ENCODE measurements at regions not wholly inside any gene's neighbourhood (a gene's known extent, or its start where the extent isn't known, plus 50 kb on each side); places are given as distances from the start of the nearest gene placed in this dataset.

DNA sequence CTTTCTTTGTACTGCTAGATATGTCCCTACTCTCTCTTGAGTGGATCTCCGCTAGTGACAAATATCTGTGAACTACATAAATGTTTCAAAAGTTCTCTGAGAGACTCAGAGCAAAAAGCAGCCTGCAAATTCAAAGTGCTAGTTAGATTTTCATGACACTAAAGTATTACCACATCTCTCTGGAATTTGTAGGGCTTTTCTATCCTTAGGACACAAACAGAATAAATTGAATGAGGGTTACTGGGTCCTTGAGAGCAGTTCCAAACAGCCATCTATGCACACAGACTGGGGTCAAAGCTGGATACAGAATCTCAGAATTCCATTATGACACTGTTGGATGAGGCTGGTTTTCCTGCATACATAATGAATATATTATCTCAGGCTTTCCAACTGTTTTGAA is 953.2 kb downstream of the DIAPH3 start:
- Mint-ChIP-seq H3K27me3 (no peaks in the 10 kb centered on the region), H3K4me1 (ENCODE audit: low read depth) (no peaks in the 10 kb centered on the region), H3K36me3 (no peaks in the 10 kb centered on the region), H3K4me3 (no peak overlapping the region), H3K9me3 (no peaks in the 10 kb centered on the region), H3K27ac (no peak overlapping the region)
- CTCF ChIA-PET = no interaction called here
- no peak for DNase-seq
- intact Hi-C loops (cut with micrococcal nuclease) = no loop called here
- POLR2A ChIA-PET = no interaction called here

DNA sequence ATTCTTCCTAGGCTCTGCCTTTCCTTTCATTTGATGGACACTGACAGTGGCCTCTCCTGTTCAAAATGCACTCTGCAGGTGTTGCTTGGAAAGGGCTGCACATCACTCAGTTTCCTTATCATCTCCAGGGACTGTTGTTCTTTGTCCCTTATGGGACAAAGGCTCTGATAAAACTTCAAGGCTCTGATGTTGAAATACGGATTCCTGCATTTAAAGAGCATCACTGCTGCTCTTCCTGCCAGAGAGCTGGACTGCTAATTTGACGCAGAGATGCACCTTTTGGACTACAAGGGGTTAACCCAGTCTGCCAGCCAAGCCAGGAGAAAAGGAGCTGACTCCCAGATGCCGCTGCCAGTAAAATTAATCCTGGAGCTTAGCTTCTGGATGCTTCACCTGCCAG is 952.1 kb downstream of the DIAPH3 start:
- no peak for DNase-seq
- Mint-ChIP-seq H3K27me3 (no peaks in the 10 kb centered on the region), H3K36me3 (no peaks in the 10 kb centered on the region), H3K27ac (no peak overlapping the region), H3K4me3 (no peak overlapping the region), H3K4me1 (ENCODE audit: low read depth) (no peaks in the 10 kb centered on the region), H3K9me3 (no peaks in the 10 kb centered on the region)
- CTCF ChIA-PET = no interaction called here
- POLR2A ChIA-PET = no interaction called here
- intact Hi-C loops (cut with micrococcal nuclease) = no loop called here

DNA sequence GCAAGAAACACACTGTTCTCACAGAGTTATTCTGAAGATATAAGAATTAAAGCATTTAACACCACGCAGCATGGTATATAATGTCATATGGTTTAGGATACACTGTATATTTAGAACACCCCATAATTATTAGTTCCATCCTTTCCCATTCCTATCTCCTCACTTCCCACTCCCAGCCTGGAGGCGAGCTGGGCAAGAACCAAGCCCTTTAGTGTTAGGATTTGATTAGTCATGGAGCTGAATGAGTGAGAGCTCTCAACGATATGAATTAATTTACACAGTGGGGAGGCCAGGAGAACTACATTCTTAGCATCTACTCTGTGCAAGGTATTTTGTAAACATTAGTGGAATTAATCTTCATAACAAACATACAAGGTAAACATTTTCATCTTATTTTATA is 934.3 kb downstream of the DIAPH3 start:
- H3K9me3 Mint-ChIP-seq = no peaks in the 10 kb centered on the region
- ChIA-PET POLR2A (no interaction called here), CTCF (no interaction called here)
- no peak for DNase-seq
- no peaks in the 10 kb centered on the region for H3K36me3 Mint-ChIP-seq
- intact Hi-C loops (cut with micrococcal nuclease) = no loop called here
- no peak overlapping the region for H3K4me3 Mint-ChIP-seq
- peaks cover 2% of the 10 kb centered on the region for H3K27me3 Mint-ChIP-seq
- H3K4me1 Mint-ChIP-seq (ENCODE audit: low read depth) = no peaks in the 10 kb centered on the region
- H3K27ac Mint-ChIP-seq = no peak overlapping the region

DNA sequence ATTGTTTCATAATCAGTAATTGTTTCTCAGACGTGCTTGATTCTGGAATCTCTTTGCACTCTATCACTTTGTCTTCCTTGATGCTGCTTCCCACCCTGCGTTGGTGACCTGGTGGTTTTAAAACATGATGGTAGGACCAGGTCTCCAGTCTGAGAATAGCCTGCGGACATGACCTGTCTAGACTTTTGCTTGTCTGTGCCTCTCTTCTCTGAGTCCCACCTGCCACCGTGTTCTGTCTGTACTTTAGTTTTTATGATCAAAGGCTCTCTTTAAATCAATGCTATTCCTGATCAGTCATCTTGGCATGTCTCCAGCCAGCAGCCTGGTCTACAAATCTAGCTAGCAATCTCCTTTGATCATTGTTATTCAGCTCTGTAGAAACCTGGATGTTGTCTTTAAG is 933.9 kb downstream of the DIAPH3 start:
- no peak overlapping the region for H3K27ac Mint-ChIP-seq
- intact Hi-C loops (cut with micrococcal nuclease) = no loop called here
- H3K36me3 Mint-ChIP-seq = no peaks in the 10 kb centered on the region
- H3K4me3 Mint-ChIP-seq = no peak overlapping the region
- ChIA-PET POLR2A (no interaction called here), CTCF (no interaction called here)
- no peaks in the 10 kb centered on the region for H3K9me3 Mint-ChIP-seq
- no peaks in the 10 kb centered on the region for H3K4me1 Mint-ChIP-seq (ENCODE audit: low read depth)
- DNase-seq = no peak
- peaks cover 2% of the 10 kb centered on the region for H3K27me3 Mint-ChIP-seq

DNA sequence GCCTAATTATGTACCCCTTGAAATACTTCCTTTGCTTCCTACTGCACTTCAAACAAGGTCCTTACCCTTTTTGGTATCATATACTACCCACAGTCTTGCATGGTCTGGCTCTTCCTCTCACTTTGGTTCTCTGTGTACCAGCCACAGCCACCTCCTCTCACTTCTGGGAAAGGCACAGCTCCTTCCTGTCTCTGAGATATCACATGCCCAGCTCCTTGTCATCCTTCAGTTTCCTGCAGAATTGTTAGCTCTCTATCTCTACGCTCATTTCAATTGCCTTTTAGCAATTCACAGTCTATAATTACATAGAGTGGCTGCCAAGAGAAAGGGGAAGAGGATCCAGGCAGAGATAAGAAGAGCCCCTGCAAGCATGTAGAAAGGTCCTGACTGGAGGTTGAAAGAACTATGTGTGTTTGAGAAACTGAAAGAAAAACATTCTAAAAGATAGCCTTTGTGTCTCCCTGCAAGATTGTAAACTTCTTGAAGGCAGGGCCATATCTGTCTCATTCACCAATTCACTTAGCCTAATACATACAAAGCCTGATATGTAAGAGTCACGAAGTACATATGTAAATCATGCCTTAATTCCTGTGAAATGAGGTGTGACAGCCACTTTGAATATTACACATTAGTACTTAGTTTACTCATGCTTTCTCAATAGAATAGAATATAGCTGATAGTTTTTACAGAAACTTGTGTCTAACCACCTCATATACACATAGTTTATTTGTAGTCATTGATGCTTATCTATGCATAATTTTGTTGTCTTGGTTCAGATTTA is 933.1 kb downstream of the DIAPH3 start:
- CTCF ChIA-PET = no interaction called here
- POLR2A ChIA-PET = no interaction called here
- Mint-ChIP-seq H3K36me3 (no peaks in the 10 kb centered on the region), H3K4me1 (ENCODE audit: low read depth) (no peaks in the 10 kb centered on the region), H3K27me3 (peaks cover 2% of the 10 kb centered on the region), H3K4me3 (no peak overlapping the region), H3K9me3 (no peaks in the 10 kb centered on the region), H3K27ac (no peak overlapping the region)
- DNase-seq = no peak
- intact Hi-C loops (cut with micrococcal nuclease) = no loop called here

DNA sequence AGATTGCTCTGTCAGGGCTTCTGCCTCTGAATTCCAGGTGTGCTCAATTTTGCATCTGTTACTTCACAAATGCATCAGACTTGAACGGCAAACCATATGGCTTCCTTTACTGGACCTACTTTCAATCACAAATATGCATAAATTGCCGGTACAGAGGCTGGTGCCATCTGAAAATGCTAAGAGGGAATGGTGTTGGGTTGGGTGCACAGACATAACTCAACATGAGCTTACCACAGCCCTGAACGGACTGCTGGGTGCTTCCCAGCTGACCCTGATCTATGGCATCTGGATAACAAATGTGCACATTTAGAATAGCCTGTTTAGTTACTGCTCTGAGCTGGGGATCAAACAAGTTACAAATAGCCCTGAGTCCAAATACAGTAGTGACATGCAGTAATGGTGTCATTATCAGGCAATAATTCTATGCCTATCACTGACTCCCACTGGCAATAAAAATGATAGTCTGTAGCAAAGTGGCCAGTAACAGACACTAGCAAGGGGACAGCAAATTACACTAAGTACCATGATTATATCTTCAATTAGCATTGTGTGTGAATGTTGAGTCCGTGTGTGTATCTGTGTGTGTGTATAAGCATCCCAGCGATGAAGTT is 927.3 kb downstream of the DIAPH3 start:
- H3K27ac Mint-ChIP-seq = no peak overlapping the region

DNA sequence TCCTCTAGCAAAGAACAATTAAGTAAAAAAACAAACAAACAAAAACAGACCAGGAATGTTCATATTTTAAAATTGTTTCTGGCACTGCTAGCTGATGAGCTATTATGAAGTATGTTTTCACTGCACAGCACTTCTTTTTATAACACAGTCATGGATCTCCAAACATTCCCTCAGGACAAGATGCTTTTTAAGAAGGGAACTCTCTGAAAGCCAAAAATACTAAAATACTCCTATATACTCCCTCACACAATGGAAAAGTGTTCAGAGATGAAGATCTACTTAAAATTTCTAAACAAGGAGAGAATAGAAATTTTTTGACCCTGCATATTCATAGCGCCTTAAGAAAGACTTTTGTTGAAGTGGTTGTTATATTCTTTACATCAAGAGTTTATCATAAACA is 926.8 kb downstream of the DIAPH3 start:
- ChIA-PET POLR2A (no interaction called here), CTCF (no interaction called here)
- no peak for DNase-seq
- no peaks in the 10 kb centered on the region for H3K27me3 Mint-ChIP-seq
- H3K4me1 Mint-ChIP-seq (ENCODE audit: low read depth) = no peaks in the 10 kb centered on the region
- H3K9me3 Mint-ChIP-seq = no peaks in the 10 kb centered on the region
- no peak overlapping the region for H3K27ac Mint-ChIP-seq
- no peak overlapping the region for H3K4me3 Mint-ChIP-seq
- H3K36me3 Mint-ChIP-seq = no peaks in the 10 kb centered on the region
- intact Hi-C loops (cut with micrococcal nuclease) = no loop called here

More for the DNA sequence above, 927.3 kb downstream of the DIAPH3 start:
- no peaks in the 10 kb centered on the region for H3K9me3 Mint-ChIP-seq
- H3K4me3 Mint-ChIP-seq = no peak overlapping the region
- DNase-seq = no peak
- H3K36me3 Mint-ChIP-seq = no peaks in the 10 kb centered on the region
- no peaks in the 10 kb centered on the region for H3K27me3 Mint-ChIP-seq
- POLR2A ChIA-PET = no interaction called here
- intact Hi-C loops (cut with micrococcal nuclease) = no loop called here
- CTCF ChIA-PET = no interaction called here
- no peaks in the 10 kb centered on the region for H3K4me1 Mint-ChIP-seq (ENCODE audit: low read depth)

DNA sequence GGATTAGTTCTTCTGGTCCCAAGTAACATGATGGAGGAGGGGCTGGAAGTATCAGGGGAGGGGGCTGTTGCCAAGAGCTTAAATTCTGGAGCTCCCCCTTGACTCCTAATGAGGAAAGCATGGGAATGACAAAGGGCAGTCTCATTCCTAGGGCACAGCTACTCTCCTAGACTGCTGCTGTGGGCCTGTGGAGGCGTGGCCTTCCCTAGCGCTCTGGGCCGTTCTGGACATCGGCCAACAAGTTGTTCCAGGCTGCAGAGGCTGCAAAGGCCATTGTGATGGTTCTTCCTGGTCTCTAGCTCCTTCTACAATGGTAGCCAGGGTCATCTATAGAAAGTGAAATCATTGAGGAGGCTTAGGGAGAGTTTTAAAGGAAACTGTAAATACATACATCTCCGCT is 916.6 kb downstream of the DIAPH3 start:
- Mint-ChIP-seq H3K36me3 (no peaks in the 10 kb centered on the region), H3K27me3 (no peaks in the 10 kb centered on the region), H3K9me3 (no peaks in the 10 kb centered on the region), H3K4me1 (ENCODE audit: low read depth) (no peaks in the 10 kb centered on the region), H3K4me3 (no peak overlapping the region), H3K27ac (no peak overlapping the region)
- DNase-seq = no peak
- CTCF ChIA-PET = no interaction called here
- intact Hi-C loops (cut with micrococcal nuclease) = no loop called here
- POLR2A ChIA-PET = no interaction called here

DNA sequence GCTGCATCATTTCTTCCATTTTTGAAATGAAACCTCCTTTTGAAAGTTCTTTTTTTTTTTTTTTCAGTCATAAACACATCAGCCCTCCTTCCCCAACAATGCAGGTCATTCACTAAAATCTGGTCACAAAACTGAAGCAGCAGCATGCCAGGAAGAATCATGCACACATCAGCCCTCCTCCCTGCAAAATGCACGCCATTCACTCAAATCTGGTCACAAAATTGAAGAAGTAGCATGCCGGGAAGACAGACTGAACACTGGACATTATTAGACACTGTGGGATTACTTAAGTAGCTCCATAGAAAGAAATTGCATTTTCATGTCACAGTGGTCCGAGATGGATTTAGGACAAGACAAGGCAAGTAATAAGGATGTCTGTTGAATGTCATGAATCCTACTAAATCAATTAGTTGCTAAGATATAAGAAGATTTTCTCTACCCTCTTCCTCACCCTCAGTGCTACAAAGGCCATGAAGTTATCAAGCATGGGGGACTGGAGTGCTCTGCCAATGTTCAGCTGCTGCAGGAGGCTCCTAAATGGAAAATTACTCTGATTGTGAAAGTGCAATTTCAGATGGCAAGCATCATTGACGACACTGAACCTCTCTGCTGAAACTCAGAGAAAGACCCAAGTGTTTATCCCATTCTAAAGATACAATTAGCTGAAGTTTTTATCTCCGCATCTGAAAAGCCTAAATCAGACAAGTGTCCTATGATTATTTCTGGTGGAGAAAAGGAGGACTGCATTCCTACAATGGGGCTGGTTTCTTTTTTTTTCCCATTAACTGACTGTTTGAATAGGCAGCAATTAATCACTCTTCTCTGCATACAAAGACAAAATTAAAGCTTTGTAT is 913.2 kb downstream of the DIAPH3 start:
- Mint-ChIP-seq H3K27ac (no peak overlapping the region), H3K4me1 (ENCODE audit: low read depth) (no peaks in the 10 kb centered on the region), H3K4me3 (no peak overlapping the region), H3K27me3 (no peaks in the 10 kb centered on the region), H3K36me3 (no peaks in the 10 kb centered on the region), H3K9me3 (no peaks in the 10 kb centered on the region)
- no peak for DNase-seq
- intact Hi-C loops (cut with micrococcal nuclease) = no loop called here
- ChIA-PET CTCF (no interaction called here), POLR2A (no interaction called here)

DNA sequence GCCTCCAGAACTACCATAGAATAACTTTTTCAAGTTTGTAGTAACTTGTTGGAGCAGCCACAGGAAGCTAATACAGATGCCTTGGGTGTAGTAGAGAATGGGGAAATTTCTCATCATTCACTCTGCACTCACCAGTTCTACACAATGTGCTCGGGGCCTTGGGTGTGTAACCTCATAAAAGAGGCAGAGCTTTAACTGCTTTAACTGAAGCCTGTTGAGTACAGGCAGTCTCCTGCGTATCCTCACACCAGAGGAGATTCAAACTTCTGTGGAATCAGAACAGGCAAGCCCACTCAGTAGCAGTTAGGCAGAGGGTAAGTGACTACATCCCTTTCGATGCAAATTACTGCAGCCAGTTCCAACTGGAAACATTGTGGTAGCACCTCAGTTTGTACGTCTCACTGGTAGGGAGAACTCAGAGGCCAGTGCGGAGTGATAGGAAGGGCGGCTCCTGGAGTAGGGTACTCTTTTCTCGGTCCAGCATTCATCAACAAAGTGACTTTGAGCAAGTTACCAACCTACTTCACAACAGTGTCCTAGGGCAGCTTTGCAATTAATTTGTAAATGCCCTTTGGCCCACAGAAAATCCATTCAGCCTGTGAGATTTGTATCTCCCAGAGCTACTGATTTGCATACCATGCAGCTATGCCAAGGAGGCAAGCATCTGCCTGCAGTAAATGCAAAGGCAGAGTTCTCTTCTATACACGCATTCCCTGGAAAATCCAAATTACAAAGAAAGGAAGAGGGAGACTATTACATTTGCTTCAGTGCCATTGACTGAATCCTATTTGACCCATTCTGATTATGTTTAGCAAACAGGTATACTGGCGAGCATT is 904.3 kb downstream of the DIAPH3 start:
- no peak for DNase-seq
- ChIA-PET CTCF (no interaction called here), POLR2A (no interaction called here)
- no peaks in the 10 kb centered on the region for H3K4me1 Mint-ChIP-seq (ENCODE audit: low read depth)
- intact Hi-C loops (cut with micrococcal nuclease) = no loop called here
- H3K36me3 Mint-ChIP-seq = no peaks in the 10 kb centered on the region
- H3K27ac Mint-ChIP-seq = no peak overlapping the region
- no peaks in the 10 kb centered on the region for H3K9me3 Mint-ChIP-seq
- no peak overlapping the region for H3K4me3 Mint-ChIP-seq
- H3K27me3 Mint-ChIP-seq = peaks cover 2% of the 10 kb centered on the region

DNA sequence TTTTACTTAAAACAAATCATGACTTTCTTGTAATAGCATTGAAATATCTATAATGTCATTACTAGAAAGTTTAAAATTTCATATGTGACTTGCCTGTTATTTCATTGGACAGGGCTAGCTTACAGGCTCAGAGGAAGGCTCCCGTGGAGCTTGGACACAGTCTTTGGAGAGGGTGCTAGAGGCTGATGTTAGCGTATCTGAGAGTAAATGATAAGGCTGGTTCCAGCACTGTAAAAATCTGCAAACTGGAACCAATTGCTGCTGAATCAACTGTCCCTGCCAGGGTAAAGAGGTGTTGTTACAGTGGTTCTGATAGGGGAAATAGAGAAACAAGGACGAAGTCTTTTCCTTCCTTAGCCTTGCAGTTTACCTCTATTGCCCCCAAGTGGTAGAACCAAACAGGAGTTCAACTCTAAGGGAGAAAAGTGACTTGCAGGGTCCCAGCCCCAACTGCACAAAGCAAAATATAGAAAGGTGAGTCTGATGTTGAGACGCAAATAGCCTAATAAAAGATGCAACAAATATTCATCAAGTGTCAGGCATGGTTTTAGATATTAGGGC is 901.7 kb downstream of the DIAPH3 start:
- intact Hi-C loops (cut with micrococcal nuclease) = no loop called here
- H3K27ac Mint-ChIP-seq = no peak overlapping the region
- CTCF ChIA-PET = no interaction called here

DNA sequence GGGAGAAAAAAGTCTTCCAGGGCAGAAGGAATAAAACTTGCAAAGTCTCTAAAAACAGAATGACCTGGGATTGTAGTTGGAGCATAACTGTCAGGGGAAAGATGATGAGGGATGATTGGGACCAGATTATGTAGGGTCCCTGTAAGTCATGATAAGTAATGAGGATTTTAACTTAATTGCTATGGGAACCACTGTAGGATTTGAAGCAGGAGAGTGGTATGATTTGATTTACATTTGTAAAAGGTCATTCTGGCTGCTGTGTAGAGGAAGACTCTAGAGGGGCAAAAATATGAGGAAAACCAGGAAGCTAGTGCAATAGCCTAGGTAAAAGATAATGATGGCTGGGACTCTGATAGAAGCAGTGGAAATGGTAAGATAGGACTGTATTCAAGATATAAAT is 900.2 kb downstream of the DIAPH3 start:
- Mint-ChIP-seq H3K9me3 (no peaks in the 10 kb centered on the region), H3K27me3 (no peaks in the 10 kb centered on the region), H3K36me3 (no peaks in the 10 kb centered on the region), H3K4me3 (no peak overlapping the region), H3K4me1 (ENCODE audit: low read depth) (no peaks in the 10 kb centered on the region), H3K27ac (no peak overlapping the region)
- ChIA-PET POLR2A (no interaction called here), CTCF (no interaction called here)
- intact Hi-C loops (cut with micrococcal nuclease) = no loop called here
- DNase-seq = no peak

More for the DNA sequence above, 901.7 kb downstream of the DIAPH3 start:
- Mint-ChIP-seq H3K4me3 (no peak overlapping the region), H3K36me3 (no peaks in the 10 kb centered on the region), H3K9me3 (no peaks in the 10 kb centered on the region), H3K27me3 (peaks cover 2% of the 10 kb centered on the region), H3K4me1 (ENCODE audit: low read depth) (no peaks in the 10 kb centered on the region)
- no peak for DNase-seq
- POLR2A ChIA-PET = no interaction called here
